Loucy (cell line): ENCODE measurements at regions not wholly inside any gene's neighbourhood (a gene's known extent, or its start where the extent isn't known, plus 50 kb on each side); places are given as distances from the start of the nearest gene placed in this dataset.

Source experiments
- H2AFZ ChIP-seq: fragments of 200-600 bp; sonication (generic); 2 replicates; pipeline ENCODE4 v1.6.0; 2016; ENCODE audit warnings: antibody characterized with exemption, mild to moderate bottlenecking, low read length, moderate library complexity
- H3F3A ChIP-seq: fragments of 200-600 bp; 2 replicates; pipeline ENCODE4 v1.6.0; 2016; ENCODE audit warnings: antibody characterized with exemption, low read depth, mild to moderate bottlenecking
- H3K27me3 ChIP-seq: fragments of 200-600 bp; sonication (generic); 2 replicates; pipeline ENCODE4 v1.6.1; 2014; ENCODE audit warnings: low read length, mild to moderate bottlenecking; ENCODE audit not compliant: insufficient read depth, poor library complexity, severe bottlenecking
- H3K36me3 ChIP-seq: fragments of 200-600 bp; sonication (generic); 2 replicates; pipeline ENCODE4 v1.6.1; 2016; ENCODE audit warnings: low read length; ENCODE audit not compliant: insufficient read depth
- H3K4me1 ChIP-seq: fragments of 200-600 bp; sonication (generic); 2 replicates; pipeline ENCODE4 v1.5.1; 2014; ENCODE audit warnings: low read length, mild to moderate bottlenecking; ENCODE audit not compliant: insufficient read depth, poor library complexity, severe bottlenecking
- H3K4me2 ChIP-seq: fragments of 200-600 bp; sonication (generic); 2 replicates; pipeline ENCODE4 v1.6.0; 2014; ENCODE audit warnings: antibody characterized with exemption, low read length, low read depth, mild to moderate bottlenecking; ENCODE audit not compliant: poor library complexity, severe bottlenecking
- H3K4me3 ChIP-seq: fragments of 200-600 bp; sonication (generic); 2 replicates; pipeline ENCODE4 v1.5.1; 2014; ENCODE audit warnings: low read length, mild to moderate bottlenecking, mixed read lengths; ENCODE audit not compliant: poor library complexity, severe bottlenecking
- H3K79me2 ChIP-seq: fragments of 200-600 bp; sonication (generic); 2 replicates; pipeline ENCODE4 v1.6.1; 2014; ENCODE audit warnings: low read length; ENCODE audit not compliant: insufficient read depth
- H3K9ac ChIP-seq: fragments of 200-600 bp; sonication (generic); 2 replicates; pipeline ENCODE4 v1.6.0; 2014; ENCODE audit warnings: mild to moderate bottlenecking, low read depth, low read length, moderate library complexity; ENCODE audit not compliant: poor library complexity, severe bottlenecking
- H3K9me2 ChIP-seq: fragments of 200-600 bp; sonication (generic); replicated peaks from 2 replicates; pipeline ENCODE4 v1.6.1; 2016; ENCODE audit warnings: low read depth, low read length, mixed read lengths
- H3K9me3 ChIP-seq: fragments of 200-600 bp; sonication (generic); 2 replicates; pipeline ENCODE4 v1.6.1; 2014; ENCODE audit warnings: mild to moderate bottlenecking, antibody characterized with exemption, low read length, low read depth; ENCODE audit not compliant: insufficient read depth
- H4K20me1 ChIP-seq: fragments of 200-600 bp; sonication (generic); 2 replicates; pipeline ENCODE4 v1.6.0; 2014; ENCODE audit warnings: antibody characterized with exemption, low read length, mild to moderate bottlenecking; ENCODE audit not compliant: insufficient read depth, poor library complexity, severe bottlenecking
- CTCF ChIP-seq: fragments of 200-600 bp; sonication (generic); conservative IDR thresholded peaks from 2 replicates; pipeline ENCODE4 v1.5.1; 2014; ENCODE audit warnings: mild to moderate bottlenecking, antibody characterized with exemption, low read length
- EZH2phosphoT487 ChIP-seq: fragments of 200-600 bp; IDR thresholded peaks from 2 replicates; pipeline ENCODE4 v1.6.1; 2018; ENCODE audit warnings: antibody characterized with exemption, mild to moderate bottlenecking, moderate library complexity, borderline replicate concordance

GRCh38 chr17:53270936-53271335 is 551.8 kb upstream of the KIF2B start:
- Histone ChIP-seq H3K9me2 (no peaks in the 10 kb centered on the region), H3K4me1 (no peaks in the 10 kb centered on the region), H4K20me1 (no peaks in the 10 kb centered on the region), H3K9me3 (no peaks in the 10 kb centered on the region), H3K36me3 (no peaks in the 10 kb centered on the region), H3K4me2 (no peak overlapping the region), H3K79me2 (no peaks in the 10 kb centered on the region), H3K9ac (no peak overlapping the region), H3K27me3 (no peaks in the 10 kb centered on the region), H2AFZ (no peak overlapping the region), H3F3A (no peaks in the 10 kb centered on the region), H3K4me3 (no peak overlapping the region)
- no peak for TF ChIP-seq CTCF
- no peak for TF ChIP-seq EZH2phosphoT487

DNA sequence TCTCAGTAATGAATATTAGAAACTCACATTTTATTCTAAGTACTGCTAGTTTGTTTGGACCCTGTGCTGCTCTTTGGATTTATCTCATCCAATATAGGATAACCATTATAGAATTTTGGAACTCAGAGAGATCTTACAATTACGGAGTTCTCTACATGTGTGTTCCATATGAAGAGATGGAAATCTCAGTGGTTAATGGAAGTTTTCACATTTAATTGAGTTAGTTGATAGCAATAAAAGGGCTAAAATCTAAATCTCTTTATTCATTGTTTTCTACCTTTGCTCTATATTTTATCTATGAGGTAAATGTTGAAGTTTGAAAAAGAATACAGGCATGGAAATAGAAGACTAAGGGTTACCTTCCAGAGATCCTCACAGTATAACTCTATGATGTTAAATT is 558.0 kb upstream of the KIF2B start:
- H3K9me2 ChIP-seq, result no peaks in the 10 kb centered on the region
- no peak overlapping the region for H3K4me3 ChIP-seq
- H3K79me2 ChIP-seq, result no peaks in the 10 kb centered on the region
- H4K20me1 ChIP-seq, result no peaks in the 10 kb centered on the region
- no peak overlapping the region for H3K4me2 ChIP-seq
- H2AFZ ChIP-seq, result no peak overlapping the region
- H3F3A ChIP-seq, result no peaks in the 10 kb centered on the region
- H3K9ac ChIP-seq, result no peak overlapping the region
- H3K36me3 ChIP-seq, result no peaks in the 10 kb centered on the region
- no peaks in the 10 kb centered on the region for H3K4me1 ChIP-seq
- H3K9me3 ChIP-seq, result no peaks in the 10 kb centered on the region
- H3K27me3 ChIP-seq, result no peaks in the 10 kb centered on the region
- TF ChIP-seq EZH2phosphoT487 (no peak), CTCF (no peak)

- TF ChIP-seq CTCF, result no peak
- TF ChIP-seq EZH2phosphoT487, result no peak
- Histone ChIP-seq H3K27me3 (no peaks in the 10 kb centered on the region), H2AFZ (no peak overlapping the region), H3K4me3 (no peak overlapping the region), H3K9ac (no peak overlapping the region), H3F3A (no peaks in the 10 kb centered on the region), H4K20me1 (no peaks in the 10 kb centered on the region), H3K79me2 (no peaks in the 10 kb centered on the region), H3K36me3 (no peaks in the 10 kb centered on the region), H3K9me3 (no peaks in the 10 kb centered on the region; the same call in 1 of the 2 replicates), H3K4me1 (no peaks in the 10 kb centered on the region), H3K9me2 (no peaks in the 10 kb centered on the region), H3K4me2 (no peak overlapping the region)
These were observed 568.6 kb upstream of the KIF2B start for GRCh38 chr17:53253956-53254597.
